ENCODE measurements at regions not wholly inside any gene's neighbourhood (a gene's known extent, or its start where the extent isn't known, plus 50 kb on each side); places are given as distances from the start of the nearest gene placed in this dataset.

GRCh38 chr13:67538906-67539305 lies 308.8 kb upstream of the PCDH9 start:
- TF ChIP-seq, protein P1, sequence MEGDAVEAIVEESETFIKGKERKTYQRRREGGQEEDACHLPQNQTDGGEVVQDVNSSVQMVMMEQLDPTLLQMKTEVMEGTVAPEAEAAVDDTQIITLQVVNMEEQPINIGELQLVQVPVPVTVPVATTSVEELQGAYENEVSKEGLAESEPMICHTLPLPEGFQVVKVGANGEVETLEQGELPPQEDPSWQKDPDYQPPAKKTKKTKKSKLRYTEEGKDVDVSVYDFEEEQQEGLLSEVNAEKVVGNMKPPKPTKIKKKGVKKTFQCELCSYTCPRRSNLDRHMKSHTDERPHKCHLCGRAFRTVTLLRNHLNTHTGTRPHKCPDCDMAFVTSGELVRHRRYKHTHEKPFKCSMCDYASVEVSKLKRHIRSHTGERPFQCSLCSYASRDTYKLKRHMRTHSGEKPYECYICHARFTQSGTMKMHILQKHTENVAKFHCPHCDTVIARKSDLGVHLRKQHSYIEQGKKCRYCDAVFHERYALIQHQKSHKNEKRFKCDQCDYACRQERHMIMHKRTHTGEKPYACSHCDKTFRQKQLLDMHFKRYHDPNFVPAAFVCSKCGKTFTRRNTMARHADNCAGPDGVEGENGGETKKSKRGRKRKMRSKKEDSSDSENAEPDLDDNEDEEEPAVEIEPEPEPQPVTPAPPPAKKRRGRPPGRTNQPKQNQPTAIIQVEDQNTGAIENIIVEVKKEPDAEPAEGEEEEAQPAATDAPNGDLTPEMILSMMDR (IDR thresholded peaks at IDR 0.05; ENCODE audit: insufficient read depth, low read length) = no peak
- TF ChIP-seq, protein P2, sequence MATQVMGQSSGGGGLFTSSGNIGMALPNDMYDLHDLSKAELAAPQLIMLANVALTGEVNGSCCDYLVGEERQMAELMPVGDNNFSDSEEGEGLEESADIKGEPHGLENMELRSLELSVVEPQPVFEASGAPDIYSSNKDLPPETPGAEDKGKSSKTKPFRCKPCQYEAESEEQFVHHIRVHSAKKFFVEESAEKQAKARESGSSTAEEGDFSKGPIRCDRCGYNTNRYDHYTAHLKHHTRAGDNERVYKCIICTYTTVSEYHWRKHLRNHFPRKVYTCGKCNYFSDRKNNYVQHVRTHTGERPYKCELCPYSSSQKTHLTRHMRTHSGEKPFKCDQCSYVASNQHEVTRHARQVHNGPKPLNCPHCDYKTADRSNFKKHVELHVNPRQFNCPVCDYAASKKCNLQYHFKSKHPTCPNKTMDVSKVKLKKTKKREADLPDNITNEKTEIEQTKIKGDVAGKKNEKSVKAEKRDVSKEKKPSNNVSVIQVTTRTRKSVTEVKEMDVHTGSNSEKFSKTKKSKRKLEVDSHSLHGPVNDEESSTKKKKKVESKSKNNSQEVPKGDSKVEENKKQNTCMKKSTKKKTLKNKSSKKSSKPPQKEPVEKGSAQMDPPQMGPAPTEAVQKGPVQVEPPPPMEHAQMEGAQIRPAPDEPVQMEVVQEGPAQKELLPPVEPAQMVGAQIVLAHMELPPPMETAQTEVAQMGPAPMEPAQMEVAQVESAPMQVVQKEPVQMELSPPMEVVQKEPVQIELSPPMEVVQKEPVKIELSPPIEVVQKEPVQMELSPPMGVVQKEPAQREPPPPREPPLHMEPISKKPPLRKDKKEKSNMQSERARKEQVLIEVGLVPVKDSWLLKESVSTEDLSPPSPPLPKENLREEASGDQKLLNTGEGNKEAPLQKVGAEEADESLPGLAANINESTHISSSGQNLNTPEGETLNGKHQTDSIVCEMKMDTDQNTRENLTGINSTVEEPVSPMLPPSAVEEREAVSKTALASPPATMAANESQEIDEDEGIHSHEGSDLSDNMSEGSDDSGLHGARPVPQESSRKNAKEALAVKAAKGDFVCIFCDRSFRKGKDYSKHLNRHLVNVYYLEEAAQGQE (IDR thresholded peaks at IDR 0.05; ENCODE audit: insufficient replicate concordance, low read depth) = no peak
- TF ChIP-seq POLR2AphosphoS5 (IDR thresholded peaks at IDR 0.05; ENCODE audit: low read depth) = no peak

All from HL-60 (cell line).